Stimulated activated CD4-positive, alpha-beta T cell treated with anti-CD3 and anti-CD28 coated beads, Interleukin-15, amount 100 ng/mL, for 1 hour (primary cell): ENCODE measurements at regions not wholly inside any gene's neighbourhood (a gene's known extent, or its start where the extent isn't known, plus 50 kb on each side); places are given as distances from the start of the nearest gene placed in this dataset.

ENCODE experiments used
- DNase-seq, 2 donors: peaks; one replicate each; pipeline ENCODE4 v3.0.0-alpha.2; 2020; ENCODE audit warnings: low read depth in 1 of 2, low spot score in 1 of 2

DNA sequence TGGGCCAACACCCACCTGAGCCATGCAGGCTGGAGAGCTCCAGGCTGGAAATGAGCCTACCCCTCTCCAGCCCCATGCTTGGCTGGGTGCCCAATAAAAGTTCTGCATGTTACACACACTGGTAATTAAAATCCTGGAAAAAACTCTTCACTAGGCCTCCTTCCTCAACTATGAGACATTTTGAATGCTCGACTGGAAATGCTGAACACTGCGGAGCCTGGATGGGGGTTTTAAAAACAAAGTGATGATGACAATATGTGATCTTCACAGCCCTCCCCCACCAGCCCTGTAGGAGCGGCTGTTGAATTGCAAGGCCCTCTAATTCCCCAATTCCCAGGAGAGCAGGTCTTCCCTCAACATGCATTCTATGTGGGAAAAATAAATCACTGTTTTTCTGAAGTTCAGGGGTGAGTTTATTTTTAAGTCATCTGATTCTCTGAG, 179.2 kb downstream of the TTC32 start:
- DNase-seq: no peak

DNA sequence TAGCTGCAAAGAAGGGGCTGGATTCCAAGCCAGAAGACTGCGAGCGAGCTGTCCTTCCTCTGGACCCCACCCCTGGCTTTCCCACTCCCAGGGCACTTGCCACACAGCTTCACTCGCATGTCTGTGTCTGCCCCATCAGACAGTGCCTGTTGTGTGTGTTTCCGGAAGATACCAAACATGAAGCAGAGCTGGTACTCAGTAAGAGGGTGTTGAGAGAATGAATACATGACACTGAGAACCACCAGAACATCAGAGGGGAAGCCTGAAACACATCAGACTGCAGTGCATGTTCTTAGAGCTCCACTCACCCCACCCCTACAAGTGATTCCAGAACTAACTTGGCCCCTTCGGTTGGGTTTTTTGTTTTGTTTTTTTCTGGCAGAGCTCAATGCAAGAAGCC, 181.5 kb downstream of the TTC32 start:
- no peak for DNase-seq

DNA sequence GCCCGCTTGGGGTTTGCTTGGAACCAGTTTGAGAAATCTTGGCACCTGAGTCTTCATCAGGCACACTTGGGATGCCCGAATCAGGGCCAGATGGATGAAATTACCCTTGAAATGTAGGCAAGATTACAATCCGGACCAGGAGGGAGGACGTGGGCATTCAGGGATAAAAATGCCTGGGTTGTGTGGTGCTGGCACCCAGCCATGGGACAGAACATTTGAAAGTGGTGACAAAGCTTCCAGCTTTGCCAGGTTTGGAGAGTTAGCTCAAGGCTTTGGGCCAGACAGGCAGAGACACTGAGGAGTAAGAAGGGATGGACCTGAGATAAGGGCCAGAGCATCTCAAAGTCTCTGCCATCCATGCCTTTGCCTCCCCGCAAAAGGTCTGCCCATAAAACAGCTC, 182.2 kb downstream of the TTC32 start:
- DNase-seq: no peak

DNA sequence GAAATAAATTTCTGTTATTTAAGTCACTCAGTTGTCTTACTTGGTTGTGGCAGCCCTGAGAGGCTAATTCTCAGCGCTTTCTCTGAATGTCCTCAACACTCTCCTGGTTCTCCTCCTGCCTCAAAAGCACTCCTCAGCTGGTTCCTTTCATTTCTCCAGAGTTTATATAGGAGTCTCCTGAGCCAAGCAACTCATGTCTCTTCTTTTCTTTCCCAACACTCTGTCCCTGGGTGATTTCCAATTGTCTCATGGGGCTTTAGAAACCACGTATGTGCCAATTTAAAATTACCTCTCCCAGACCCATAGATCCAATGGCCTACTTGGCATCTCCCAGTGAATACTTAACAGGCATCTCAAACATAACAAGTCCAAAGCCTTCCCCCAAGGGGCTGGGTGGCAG, 184.3 kb downstream of the TTC32 start:
- DNase-seq: no peak

DNA sequence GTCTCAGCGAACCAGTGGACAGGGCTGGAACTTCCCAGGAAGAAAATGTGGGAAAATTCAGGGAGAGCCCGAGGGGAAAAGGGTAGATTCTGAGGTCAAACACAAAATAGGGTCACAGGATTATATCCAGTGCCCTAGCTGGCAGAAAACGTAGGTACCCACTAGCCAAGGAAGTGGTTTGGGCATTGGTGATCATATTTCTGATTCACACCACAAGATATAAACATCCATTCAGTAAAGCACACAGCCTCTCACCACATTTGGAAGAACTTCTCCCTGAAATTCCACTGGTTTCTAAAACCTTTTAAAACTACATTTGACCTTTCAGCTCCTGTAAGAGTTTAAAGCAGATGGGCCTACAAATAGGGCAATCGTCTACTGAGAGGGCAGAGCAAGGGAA, 186.9 kb downstream of the TTC32 start:
- no peak for DNase-seq

DNA sequence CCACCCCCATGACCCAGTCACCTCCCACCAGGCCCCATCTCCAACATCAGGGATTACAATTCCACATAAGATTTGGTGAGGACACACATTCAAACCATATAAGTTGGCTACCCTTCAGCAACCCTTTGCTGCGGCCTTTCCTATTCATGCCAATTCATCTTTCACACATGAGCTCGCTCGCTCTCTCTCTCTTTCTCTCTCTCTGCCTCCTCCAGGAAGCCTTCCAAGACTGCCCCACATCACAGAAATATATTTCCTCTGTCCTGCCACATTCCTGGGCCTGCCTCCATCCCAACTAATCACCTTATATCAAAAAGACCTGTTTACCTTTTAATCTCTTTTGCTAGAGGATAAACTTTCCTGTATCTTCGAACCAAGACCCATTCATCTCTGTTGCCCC, 188.9 kb downstream of the TTC32 start:
- DNase-seq: no peak

DNA sequence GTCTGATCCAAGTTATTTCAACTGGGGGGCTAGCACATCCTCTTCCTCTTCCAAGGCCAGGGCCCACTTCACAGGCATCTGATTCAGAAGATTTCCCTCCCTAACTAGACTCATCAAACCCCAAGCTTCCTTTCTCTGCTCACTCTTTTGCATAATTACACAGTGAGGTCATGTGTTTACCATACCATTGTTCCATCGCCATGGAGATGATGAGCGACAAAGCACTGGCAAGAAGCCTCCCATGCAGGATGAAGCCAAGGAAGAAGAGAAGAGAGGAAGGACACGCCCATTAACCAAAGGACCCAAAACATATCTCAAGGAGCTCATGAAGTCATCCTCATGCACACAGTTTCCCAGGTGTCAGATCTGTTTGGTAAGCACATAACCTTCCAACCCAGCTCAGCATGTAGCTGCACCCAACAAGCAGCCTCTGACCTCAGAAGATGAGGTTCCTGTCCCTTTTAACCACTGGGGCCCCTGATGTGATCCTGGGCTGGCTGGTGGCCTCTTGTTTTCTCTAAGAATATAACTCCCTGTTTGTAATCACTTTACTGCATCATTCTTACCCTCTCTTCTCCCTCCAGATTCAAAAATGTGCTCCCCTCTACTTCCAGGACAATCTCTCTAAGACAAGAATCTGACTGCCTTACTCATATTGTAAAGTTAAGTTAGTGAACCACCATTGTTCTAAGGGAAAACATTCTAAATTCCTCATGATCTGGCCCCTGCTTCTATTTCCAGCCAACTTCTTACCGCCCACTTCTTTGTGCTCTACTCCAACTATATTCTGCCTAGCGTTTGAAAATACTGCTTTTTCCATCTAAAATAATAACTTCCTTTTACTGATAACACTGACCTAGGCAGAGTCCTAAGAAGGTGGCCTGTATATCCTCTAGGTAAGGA, 190.1 kb downstream of the TTC32 start:
- DNase-seq: no peak

DNA sequence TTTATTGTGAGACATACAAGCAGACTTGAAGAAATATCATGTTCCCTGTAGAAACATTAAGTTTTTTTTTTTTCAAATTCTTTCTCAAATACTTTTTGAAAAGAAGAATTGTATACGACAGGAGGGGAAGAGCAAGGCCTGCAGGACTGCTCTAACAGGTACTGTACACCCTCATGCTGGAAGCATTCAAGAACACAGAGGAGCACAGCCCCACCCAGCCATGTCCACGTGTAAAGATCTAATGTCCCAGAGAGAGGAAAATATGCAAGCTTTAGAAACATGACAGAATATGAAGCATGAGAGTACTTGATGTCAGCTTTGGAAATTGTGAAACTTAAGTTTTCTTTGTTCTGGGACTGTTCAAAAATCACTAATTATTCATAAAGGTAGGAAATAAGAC, 191.6 kb downstream of the TTC32 start:
- DNase-seq: no peak

DNA sequence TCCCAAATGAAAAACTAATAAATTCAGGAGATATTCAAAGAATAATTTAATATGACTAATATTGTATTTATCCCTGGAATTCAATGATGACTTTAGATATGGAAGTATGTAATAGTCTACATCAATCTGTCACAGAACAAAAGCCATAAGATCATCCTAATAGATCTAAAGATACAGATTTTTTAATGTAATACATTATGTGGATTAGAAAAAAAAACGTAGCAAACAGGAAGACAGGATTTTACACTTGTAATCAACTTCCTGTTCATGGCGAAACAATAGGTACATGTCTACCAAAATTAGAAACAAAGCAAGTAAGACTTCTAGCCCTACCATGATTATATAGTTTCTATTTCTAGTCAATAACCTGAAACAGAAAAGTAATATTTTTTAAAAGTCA, 192.2 kb downstream of the TTC32 start:
- no peak for DNase-seq

DNA sequence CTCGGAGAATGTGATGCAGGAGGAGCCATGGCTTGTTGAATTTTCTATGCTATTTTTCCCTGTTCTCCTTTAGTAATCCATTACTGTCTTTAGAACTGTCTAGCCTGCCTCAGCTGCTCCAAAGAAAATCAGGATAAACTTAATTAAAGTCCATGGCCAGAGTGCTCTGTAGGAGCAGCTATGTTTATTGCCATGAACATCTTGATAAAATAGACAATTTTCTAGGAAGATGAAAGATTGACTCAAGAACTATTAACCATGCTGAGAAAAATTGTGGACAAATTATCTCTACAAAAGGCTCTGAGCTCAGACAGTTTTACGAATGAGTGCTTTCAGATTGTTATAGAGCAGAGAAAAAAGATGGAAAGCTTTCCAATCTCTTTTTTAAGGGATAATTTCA, 193.0 kb downstream of the TTC32 start:
- DNase-seq: no peak

DNA sequence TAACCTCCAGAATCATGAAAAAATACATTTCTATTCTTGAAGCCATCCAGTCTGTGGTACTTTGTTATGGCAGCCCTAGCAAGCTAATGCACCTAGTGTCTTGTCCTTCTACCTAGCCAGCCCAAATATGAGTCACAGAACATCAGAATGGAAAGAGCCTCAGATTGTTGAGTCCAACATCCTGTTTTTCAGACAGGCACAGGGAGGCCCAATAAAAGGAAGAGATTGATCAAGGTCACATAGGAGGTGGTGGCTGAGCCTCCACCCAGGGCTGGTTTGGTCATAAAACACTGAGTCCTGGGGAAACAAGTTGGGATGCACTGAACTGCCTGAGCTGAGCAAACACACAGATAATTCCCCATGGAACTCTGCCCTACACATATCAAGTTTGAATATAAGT, 195.5 kb downstream of the TTC32 start:
- no peak for DNase-seq

DNA sequence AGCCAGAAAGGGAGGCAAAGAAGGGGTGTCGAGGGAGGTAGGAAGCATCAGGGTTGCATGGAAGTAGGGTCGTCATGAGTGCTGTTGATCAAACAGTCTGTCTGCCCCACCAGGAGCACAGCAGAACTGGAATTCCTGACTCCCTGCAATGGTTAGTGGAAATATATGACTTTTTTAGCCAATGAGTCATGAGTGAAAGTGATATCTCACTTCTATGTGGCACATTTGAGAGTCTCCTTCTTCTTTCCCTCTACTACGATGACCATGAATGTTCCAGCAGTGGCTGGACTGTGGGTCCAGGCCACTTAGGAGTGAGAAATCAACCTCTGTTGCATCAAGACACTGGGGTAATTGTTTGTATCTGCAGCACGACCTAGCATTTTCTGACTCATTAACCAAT, 199.5 kb downstream of the TTC32 start:
- DNase-seq: no peak

DNA sequence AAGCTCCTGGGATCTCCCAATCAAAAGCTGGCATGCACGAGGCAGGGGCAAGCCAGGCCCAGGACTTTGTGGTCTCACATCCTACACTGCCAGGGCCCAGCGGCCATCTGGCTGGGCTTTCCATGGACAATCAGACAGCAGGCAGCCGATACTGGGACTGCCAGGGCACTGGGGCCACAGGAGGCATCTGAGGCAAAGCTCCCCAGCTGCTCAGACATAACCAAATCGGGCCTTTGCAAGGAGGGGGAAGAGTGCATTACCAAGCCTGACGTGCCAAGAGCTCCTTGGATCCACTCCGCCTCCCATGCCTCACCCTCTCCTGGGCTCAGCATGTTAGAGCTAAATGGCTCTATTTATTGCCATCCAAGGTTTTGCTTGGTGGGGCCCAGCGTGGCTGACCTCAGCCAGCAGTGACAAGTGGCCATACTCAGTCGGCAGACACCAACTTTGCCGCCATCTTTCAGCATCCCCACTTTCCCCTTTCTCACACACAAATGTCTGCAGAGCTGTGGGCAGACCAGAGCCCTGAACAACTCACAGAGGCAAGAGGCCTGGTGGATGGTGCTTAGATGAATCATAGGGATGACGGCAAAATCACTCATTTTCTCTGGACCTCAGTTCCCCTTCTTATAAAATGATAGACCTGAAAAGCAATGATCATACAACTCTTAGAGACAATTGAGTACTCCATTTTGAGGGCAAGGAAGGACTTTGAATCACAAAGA, 200.8 kb downstream of the TTC32 start:
- no peak for DNase-seq

DNA sequence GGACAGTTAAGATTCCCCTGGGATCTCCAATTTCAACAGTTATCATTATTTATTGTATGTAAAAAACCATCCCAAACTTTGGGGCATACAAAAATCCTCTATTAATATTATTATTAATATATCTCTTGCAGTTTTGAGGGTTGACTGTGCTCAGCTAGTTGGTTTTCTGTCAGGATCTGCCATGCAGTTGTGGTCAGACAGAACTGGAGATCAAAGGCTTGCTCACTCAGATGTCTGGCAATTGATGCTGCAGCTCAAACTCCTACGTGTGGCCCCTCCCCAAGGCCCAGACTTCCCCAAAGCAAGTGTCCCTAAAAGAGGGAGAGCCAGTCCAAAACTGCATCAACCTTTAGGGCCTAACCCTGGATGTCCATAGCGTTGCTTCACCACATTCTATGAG, 204.7 kb downstream of the TTC32 start:
- DNase-seq: no peak

DNA sequence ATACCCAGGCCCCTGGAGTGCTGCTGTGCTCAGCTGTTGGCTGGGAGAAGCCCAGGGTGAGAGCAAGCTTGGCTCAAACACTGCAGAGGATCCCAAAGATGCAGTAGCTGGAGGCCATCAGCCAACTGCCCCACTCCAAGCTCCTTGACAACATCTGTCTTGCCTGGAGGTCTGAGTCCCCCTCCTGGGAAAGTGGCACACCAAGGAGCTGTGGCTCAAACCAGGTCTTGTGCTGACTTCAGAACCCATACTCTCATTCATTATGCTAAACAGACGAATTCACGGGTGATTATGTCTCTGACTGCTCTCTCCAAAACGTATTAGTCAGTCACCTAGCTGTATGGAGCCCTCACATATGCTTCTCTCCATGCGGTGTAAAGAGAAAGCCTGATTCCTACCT, 206.1 kb downstream of the TTC32 start:
- DNase-seq: no peak

DNA sequence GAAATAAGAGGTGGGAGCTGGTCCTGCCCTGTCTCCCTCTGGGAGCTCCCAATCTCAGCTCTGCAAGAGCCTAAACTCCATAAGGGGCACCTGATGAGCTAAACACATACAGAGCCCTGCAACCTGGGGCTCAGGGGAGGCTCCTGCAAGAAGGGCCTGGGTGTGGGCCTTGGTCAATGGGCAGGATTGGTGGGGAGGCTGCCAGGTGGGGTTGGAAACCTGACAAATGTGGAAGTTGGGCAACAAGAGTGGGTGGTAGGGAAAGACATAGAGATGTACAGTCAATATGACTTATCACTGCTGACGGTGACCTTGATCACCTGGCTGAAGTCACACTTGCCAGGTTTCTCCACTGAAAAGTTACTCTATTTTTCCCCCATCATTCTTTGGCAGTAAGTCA, 209.9 kb downstream of the TTC32 start:
- no peak for DNase-seq

DNA sequence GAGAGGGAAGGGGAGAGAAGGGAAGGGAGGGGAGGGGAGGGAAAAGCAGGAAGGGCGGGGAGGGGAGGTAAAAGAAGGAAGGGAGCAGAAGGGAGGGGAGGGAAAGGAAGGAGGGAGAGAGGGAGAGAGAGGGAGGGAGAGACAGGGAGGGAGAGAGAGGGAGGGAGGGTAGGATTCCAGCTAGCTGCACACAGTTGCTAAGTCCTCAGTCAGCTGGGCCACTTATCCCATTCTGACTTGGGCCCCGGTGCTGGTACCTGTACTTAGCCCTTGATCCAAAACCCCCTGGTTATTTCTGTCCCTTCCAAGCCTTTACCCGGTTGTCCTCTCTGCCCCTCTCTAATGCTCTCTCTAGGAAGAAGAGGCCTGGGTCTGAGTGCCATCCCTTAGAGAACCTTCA, 211.4 kb downstream of the TTC32 start:
- no peak for DNase-seq

DNA sequence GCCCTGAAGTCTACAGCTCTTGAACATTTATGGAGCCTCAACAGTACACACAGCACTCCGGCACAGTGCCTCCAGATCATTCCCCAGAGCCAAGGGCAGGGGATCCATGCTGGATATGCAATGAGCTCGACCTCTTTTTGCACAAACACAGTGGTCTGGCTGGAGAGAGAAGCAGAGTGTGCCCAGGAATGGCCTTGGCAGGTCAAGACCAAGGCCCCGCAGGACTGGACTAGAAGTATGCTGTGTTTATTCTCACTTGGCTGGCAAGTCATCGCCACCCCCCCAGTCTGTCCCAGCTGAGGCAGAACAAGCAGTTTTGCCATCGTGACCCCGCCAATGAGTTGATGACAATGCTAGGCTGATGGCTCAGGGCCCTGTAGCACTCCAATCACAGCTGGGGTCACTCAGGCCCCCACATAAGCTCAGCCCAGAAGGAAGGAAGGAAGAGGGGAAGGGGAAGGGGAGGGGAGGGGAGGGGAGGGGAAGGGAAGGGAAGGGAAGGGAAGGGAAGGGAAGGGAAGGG, 212.1 kb downstream of the TTC32 start:
- DNase-seq: no peak

DNA sequence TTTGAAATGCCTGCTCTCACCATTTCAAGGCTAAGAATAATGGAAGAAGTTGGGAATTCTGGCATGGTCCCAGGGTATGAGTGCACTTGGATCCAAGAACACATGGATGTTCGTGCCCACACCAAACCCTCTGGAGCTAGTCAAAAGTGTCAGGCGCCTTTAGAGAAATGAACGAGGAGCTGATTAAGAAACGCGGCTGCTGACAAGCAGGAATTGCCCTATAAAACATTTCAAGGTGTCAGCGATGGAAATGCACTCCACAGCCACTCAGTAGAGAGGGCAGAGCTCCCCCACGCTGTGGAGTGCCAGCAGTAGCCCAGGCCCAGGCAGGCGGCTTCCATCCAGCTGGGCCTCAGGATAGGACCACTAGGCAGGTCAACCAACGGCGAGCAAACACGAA, 213.7 kb downstream of the TTC32 start:
- no peak for DNase-seq

DNA sequence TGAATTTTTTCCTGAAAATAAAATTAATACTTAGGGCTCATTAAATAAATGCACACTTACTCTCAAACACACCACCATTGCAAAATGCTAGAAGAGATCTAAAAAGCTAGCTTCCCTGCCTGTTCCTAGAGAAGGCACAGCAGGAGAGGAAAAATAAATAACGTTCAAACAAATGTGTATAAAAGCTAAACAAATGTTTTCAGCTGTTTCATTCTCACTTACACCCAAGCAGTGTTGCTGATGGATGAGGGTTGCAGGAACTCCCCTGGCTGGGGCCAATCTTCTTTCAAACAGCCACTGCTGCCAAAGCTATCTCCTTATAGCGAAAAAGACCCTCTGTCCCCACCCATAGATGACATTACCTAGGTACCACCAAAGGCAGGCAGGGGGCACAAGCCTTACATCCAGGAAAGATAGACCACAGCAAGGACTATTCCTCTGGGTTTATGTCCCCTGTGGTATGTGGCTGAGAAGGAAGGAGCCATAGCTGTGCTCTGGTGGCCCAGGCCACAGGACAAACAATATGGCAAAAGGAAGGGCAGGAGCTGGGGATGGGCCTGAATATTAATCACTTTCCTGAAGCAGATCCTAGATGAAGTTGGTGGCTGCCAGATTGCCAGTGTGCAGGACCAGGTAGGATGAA, 214.6 kb downstream of the TTC32 start:
- no peak for DNase-seq

DNA sequence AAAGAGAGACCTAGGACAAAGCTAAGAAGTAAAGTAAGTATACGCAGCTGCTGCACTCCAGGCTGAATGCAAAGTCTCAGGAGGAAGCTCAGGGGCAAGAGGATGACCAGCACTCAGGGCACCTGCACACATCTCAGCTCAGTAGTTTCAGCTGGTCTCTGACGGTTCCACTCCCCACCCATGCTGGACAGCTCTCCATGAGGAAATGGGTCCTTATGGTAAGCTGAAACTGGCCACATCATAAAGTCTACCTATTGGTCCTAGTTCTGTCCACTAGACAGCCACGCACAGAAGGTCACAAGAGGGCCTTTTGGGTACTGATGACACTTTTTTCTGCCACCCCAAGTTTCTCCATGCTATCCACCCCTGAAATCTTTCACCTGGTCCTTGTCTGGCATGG, 215.3 kb downstream of the TTC32 start:
- DNase-seq: no peak

DNA sequence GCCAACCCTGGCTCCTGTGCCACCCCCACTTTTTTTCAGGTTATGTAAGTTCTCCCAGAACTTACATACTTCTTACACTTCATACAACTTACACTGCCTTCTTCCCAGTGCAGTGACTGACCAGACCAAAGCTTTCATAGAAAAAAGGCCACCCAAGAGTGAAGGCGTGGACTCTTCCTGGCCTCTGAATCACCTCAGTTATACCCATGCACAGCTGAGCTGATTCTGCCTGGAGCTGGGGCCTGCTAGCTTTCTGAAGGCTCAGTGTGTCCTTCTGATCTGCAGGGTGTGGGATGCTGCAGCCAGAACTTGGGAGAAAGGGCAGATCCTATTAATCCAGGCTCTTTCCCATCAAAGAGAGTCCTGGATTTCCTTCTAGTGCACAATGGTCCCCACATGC, 216.1 kb downstream of the TTC32 start:
- no peak for DNase-seq
